Suprapubic skin (tissue), 3 donors: ENCODE measurements at regions not wholly inside any gene's neighbourhood (a gene's known extent, or its start where the extent isn't known, plus 50 kb on each side); places are given as distances from the start of the nearest gene placed in this dataset.

Source experiments
- CTCF ChIP-seq, 2 donors: fragments of 200-600 bp in 1 of 2; fragments of 450-650 bp in 1 of 2; sonication (generic) in 1 of 2; IDR thresholded peaks; one replicate each; pipeline ENCODE4 v1.5.1; 2016 to 2019; ENCODE audit warnings: antibody characterized with exemption in 2 of 2, mild to moderate bottlenecking in 1 of 2, moderate library complexity in 1 of 2
- EP300 ChIP-seq: sonication (generic); formaldehyde crosslinking; IDR thresholded peaks from one replicate; pipeline ENCODE4 v1.6.1; 2017; ENCODE audit warnings: antibody characterized with exemption
- POLR2A ChIP-seq, 2 donors: fragments of 450-650 bp; IDR thresholded peaks; one replicate each; pipeline ENCODE4 v1.6.1; 2017; ENCODE audit warnings: antibody characterized with exemption in 2 of 2, mild to moderate bottlenecking in 2 of 2, moderate library complexity in 2 of 2

GRCh38 chr7:441684-442421 is 77.8 kb downstream of the PDGFA start:
- TF ChIP-seq CTCF (IDR thresholded peaks at IDR 0.05) (no peak), POLR2A (IDR thresholded peaks at IDR 0.05) (no peak), EP300 (no peak)
